ENCODE measurements at regions not wholly inside any gene's neighbourhood (a gene's known extent, or its start where the extent isn't known, plus 50 kb on each side); places are given as distances from the start of the nearest gene placed in this dataset.

DNA sequence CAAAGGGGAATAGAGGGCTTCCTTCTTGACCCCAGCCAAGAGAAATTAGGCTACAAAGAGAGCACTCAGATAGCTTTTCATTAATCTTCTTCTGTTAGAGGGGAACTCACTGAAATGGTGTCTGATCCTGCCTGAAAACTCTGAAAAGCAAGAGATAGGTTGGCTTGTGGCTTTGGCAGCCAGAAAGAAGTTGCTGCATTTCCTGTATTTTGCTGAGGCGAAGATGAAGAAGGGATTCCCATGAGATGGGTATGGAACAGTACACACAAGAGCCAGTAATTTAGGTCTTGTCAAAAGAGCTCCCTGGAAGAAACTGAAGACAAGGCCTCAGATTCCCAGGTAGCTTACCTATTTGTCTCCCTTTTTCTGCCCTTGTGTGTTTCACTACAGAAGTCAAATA, 120.9 kb upstream of the TARS1 start:
- Histone ChIP-seq H3F3A (replicated peaks; ENCODE audit: low read depth) (no peaks in the 10 kb centered on the region), H3K9me2 (ENCODE audit: insufficient read depth) (no peaks in the 10 kb centered on the region), H3K4me2 (no peak overlapping the region), H3K27me3 (ENCODE audit: insufficient read depth) (no peaks in the 10 kb centered on the region), H2AFZ (peak overlapping the region; percentile 66; the same call in 1 of the 2 replicates), H3K79me2 (replicated peaks; ENCODE audit: insufficient read depth) (no peaks in the 10 kb centered on the region), H3K4me1 (ENCODE audit: insufficient read depth) (no peaks in the 10 kb centered on the region), H4K20me1 (replicated peaks; ENCODE audit: insufficient read depth) (no peaks in the 10 kb centered on the region), H3K36me3 (ENCODE audit: insufficient read depth) (no peaks in the 10 kb centered on the region), H3K27ac (ENCODE audit: low read depth) (no peak overlapping the region), H3K4me3 (no peak overlapping the region)
- Mint-ChIP-seq H3K27me3 (ENCODE audit: insufficient read depth, low read depth, poor library complexity) (no peaks in the 10 kb centered on the region), H3K27ac (no peak overlapping the region), H3K9me3 (no peaks in the 10 kb centered on the region), H3K36me3 (ENCODE audit: low read depth) (no peaks in the 10 kb centered on the region), H3K4me1 (no peaks in the 10 kb centered on the region), H3K4me3 (no peak overlapping the region)
- TF ChIP-seq JUNB (IDR thresholded peaks at IDR 0.05; ENCODE audit: unreplicated experiment) = no peak
- no peak for TF ChIP-seq EZH2 (IDR thresholded peaks at IDR 0.05; ENCODE audit: low read depth, unreplicated experiment)
- TF ChIP-seq, protein P1, sequence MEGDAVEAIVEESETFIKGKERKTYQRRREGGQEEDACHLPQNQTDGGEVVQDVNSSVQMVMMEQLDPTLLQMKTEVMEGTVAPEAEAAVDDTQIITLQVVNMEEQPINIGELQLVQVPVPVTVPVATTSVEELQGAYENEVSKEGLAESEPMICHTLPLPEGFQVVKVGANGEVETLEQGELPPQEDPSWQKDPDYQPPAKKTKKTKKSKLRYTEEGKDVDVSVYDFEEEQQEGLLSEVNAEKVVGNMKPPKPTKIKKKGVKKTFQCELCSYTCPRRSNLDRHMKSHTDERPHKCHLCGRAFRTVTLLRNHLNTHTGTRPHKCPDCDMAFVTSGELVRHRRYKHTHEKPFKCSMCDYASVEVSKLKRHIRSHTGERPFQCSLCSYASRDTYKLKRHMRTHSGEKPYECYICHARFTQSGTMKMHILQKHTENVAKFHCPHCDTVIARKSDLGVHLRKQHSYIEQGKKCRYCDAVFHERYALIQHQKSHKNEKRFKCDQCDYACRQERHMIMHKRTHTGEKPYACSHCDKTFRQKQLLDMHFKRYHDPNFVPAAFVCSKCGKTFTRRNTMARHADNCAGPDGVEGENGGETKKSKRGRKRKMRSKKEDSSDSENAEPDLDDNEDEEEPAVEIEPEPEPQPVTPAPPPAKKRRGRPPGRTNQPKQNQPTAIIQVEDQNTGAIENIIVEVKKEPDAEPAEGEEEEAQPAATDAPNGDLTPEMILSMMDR (conservative IDR thresholded peaks at IDR 0.05; ENCODE audit: low read depth in 2 of 2) = no peak
- no peak for TF ChIP-seq ZNF331 (CRISPR knock-in tag; IDR thresholded peaks at IDR 0.05; ENCODE audit: low read depth)
- TF ChIP-seq POLR2AphosphoS5 (IDR thresholded peaks at IDR 0.05; ENCODE audit: low read depth) = no peak
- no peak for TF ChIP-seq ZNF114 (CRISPR knock-in tag; IDR thresholded peaks at IDR 0.05)
- DNase-seq (ENCODE audit: low spot score) (no peak), ATAC-seq (no peak)

DNA sequence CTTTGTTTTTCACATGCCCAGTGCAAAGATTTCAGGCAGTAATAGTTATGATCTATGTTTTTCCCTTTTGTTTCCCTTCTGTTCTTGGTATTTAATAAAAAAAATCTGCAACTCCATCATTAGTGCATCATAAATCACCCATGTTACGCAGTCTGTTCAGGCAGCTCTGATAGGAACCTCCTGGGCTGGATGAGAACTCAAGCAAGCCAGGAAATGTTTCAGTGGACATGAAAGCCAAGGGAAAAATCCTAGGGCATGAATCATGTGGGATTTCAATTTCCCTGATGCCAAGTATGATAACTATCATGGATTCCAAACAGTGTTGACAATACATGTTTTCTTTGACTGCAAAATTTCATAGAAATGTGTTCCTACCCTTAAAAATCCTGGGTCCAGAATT, 119.7 kb upstream of the TARS1 start:
- no peak for ATAC-seq
- Histone ChIP-seq H3F3A (replicated peaks; ENCODE audit: low read depth) (no peaks in the 10 kb centered on the region), H3K9me2 (ENCODE audit: insufficient read depth) (no peaks in the 10 kb centered on the region), H4K20me1 (replicated peaks; ENCODE audit: insufficient read depth) (no peaks in the 10 kb centered on the region), H3K4me2 (no peak overlapping the region), H3K27me3 (ENCODE audit: insufficient read depth) (no peaks in the 10 kb centered on the region), H3K79me2 (replicated peaks; ENCODE audit: insufficient read depth) (no peaks in the 10 kb centered on the region), H3K36me3 (ENCODE audit: insufficient read depth) (no peaks in the 10 kb centered on the region), H3K4me3 (no peak overlapping the region), H2AFZ (no peak overlapping the region), H3K27ac (ENCODE audit: low read depth) (no peak overlapping the region), H3K4me1 (ENCODE audit: insufficient read depth) (no peaks in the 10 kb centered on the region)
- Mint-ChIP-seq H3K4me1 (no peaks in the 10 kb centered on the region), H3K27ac (no peak overlapping the region), H3K9me3 (no peaks in the 10 kb centered on the region), H3K27me3 (ENCODE audit: insufficient read depth, low read depth, poor library complexity) (no peaks in the 10 kb centered on the region), H3K36me3 (ENCODE audit: low read depth) (no peaks in the 10 kb centered on the region), H3K4me3 (no peak overlapping the region)
- no peak for DNase-seq (ENCODE audit: low spot score)
- TF ChIP-seq, protein P1 (conservative IDR thresholded peaks at IDR 0.05; ENCODE audit: low read depth in 2 of 2) = no peak
- TF ChIP-seq CREB1 (CRISPR knock-in tag; IDR thresholded peaks at IDR 0.05; ENCODE audit: low read depth) (no peak), EZH2phosphoT487 (IDR thresholded peaks at IDR 0.05; ENCODE audit: unreplicated experiment) (no peak), POLR2AphosphoS5 (IDR thresholded peaks at IDR 0.05; ENCODE audit: low read depth) (no peak), ZNF114 (CRISPR knock-in tag; IDR thresholded peaks at IDR 0.05) (no peak), STAT1 (IDR thresholded peaks at IDR 0.05; ENCODE audit: unreplicated experiment) (no peak), ZNF331 (CRISPR knock-in tag; IDR thresholded peaks at IDR 0.05; ENCODE audit: low read depth) (no peak)
- TF ChIP-seq, protein P2, sequence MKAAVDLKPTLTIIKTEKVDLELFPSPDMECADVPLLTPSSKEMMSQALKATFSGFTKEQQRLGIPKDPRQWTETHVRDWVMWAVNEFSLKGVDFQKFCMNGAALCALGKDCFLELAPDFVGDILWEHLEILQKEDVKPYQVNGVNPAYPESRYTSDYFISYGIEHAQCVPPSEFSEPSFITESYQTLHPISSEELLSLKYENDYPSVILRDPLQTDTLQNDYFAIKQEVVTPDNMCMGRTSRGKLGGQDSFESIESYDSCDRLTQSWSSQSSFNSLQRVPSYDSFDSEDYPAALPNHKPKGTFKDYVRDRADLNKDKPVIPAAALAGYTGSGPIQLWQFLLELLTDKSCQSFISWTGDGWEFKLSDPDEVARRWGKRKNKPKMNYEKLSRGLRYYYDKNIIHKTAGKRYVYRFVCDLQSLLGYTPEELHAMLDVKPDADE (IDR thresholded peaks at IDR 0.05) = no peak
- TF ChIP-seq, protein P3, sequence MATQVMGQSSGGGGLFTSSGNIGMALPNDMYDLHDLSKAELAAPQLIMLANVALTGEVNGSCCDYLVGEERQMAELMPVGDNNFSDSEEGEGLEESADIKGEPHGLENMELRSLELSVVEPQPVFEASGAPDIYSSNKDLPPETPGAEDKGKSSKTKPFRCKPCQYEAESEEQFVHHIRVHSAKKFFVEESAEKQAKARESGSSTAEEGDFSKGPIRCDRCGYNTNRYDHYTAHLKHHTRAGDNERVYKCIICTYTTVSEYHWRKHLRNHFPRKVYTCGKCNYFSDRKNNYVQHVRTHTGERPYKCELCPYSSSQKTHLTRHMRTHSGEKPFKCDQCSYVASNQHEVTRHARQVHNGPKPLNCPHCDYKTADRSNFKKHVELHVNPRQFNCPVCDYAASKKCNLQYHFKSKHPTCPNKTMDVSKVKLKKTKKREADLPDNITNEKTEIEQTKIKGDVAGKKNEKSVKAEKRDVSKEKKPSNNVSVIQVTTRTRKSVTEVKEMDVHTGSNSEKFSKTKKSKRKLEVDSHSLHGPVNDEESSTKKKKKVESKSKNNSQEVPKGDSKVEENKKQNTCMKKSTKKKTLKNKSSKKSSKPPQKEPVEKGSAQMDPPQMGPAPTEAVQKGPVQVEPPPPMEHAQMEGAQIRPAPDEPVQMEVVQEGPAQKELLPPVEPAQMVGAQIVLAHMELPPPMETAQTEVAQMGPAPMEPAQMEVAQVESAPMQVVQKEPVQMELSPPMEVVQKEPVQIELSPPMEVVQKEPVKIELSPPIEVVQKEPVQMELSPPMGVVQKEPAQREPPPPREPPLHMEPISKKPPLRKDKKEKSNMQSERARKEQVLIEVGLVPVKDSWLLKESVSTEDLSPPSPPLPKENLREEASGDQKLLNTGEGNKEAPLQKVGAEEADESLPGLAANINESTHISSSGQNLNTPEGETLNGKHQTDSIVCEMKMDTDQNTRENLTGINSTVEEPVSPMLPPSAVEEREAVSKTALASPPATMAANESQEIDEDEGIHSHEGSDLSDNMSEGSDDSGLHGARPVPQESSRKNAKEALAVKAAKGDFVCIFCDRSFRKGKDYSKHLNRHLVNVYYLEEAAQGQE (IDR thresholded peaks at IDR 0.05; ENCODE audit: unreplicated experiment) = no peak

Data from GM23338 (cell line).